ENCODE measurements at regions not wholly inside any gene's neighbourhood (a gene's known extent, or its start where the extent isn't known, plus 50 kb on each side); places are given as distances from the start of the nearest gene placed in this dataset.

DNA sequence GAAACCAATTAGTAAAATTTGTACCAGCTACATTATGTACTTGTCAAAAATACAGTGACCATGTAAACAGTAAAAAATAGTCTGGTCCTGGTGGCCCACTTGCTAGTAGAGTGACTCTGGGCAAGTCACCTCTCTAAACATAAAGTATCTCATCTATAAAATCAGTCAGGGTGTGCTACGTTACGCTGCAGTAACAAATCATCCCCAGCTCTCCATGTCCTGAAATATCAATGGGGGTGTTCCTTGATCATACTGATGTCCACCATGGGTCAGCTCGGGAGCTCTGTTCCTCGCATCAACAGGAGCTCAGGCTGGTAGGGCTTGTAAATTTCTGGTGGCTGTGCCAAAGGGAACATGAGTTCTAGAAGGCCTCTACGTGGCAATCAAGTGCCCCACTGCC is 268.6 kb downstream of the RAB28 start:
- no peak for TF ChIP-seq POLR2A (IDR thresholded peaks at IDR 0.05)
- TF ChIP-seq, protein P1, sequence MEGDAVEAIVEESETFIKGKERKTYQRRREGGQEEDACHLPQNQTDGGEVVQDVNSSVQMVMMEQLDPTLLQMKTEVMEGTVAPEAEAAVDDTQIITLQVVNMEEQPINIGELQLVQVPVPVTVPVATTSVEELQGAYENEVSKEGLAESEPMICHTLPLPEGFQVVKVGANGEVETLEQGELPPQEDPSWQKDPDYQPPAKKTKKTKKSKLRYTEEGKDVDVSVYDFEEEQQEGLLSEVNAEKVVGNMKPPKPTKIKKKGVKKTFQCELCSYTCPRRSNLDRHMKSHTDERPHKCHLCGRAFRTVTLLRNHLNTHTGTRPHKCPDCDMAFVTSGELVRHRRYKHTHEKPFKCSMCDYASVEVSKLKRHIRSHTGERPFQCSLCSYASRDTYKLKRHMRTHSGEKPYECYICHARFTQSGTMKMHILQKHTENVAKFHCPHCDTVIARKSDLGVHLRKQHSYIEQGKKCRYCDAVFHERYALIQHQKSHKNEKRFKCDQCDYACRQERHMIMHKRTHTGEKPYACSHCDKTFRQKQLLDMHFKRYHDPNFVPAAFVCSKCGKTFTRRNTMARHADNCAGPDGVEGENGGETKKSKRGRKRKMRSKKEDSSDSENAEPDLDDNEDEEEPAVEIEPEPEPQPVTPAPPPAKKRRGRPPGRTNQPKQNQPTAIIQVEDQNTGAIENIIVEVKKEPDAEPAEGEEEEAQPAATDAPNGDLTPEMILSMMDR (IDR thresholded peaks at IDR 0.05): no peak

Data from transverse colon (tissue), 3 donors.